HG03575 (cell line): ENCODE measurements at regions not wholly inside any gene's neighbourhood (a gene's known extent, or its start where the extent isn't known, plus 50 kb on each side); places are given as distances from the start of the nearest gene placed in this dataset.
"Not testable (repeated sequence)": the region's sequence is repeated elsewhere in the genome, so short reads cannot be mapped to it uniquely, and the experiment has no call there.

Experiments used
- ATAC-seq: cut with Tn5 transposase; IDR thresholded peaks from one replicate; pipeline ENCODE4 v1.9.1; 2021; ENCODE audit not compliant: unreplicated experiment, insufficient number of reproducible peaks, low FRiP score; ENCODE audit errors: extremely low read depth

- no peak for ATAC-seq
Measured at GRCh38 chr7:66413379-66414114, 208.4 kb downstream of the TPST1 start.

- ATAC-seq: no peak
Measured at GRCh38 chr7:66415659-66416265, 210.6 kb downstream of the TPST1 start.

GRCh38 chr7:66418537-66418936, 210.1 kb upstream of the KCTD7 start:
- no peak for ATAC-seq

GRCh38 chr7:66419210-66419609, 209.5 kb upstream of the KCTD7 start:
- no peak for ATAC-seq

GRCh38 chr7:66421830-66422475, 206.7 kb upstream of the KCTD7 start:
- no peak for ATAC-seq

GRCh38 chr7:66423729-66424128, 205.0 kb upstream of the KCTD7 start:
- no peak for ATAC-seq

- ATAC-seq: no peak
Measured at GRCh38 chr7:66426332-66426731, 202.3 kb upstream of the KCTD7 start.

- no peak for ATAC-seq
Measured at GRCh38 chr7:66426996-66427395, 201.7 kb upstream of the KCTD7 start.

- no peak for ATAC-seq
Measured at GRCh38 chr7:66427956-66428355, 200.7 kb upstream of the KCTD7 start.

- no peak for ATAC-seq
Measured at GRCh38 chr7:66429498-66430163, 199.1 kb upstream of the KCTD7 start.

- ATAC-seq: no peak
Measured at GRCh38 chr7:66430164-66430545, 198.5 kb upstream of the KCTD7 start.

GRCh38 chr7:66438703-66439405, 189.8 kb upstream of the KCTD7 start:
- not testable (repeated sequence) for ATAC-seq

GRCh38 chr7:66442385-66442784, 186.3 kb upstream of the KCTD7 start:
- no peak for ATAC-seq

- no peak for ATAC-seq
Measured at GRCh38 chr7:66443946-66444345, 184.7 kb upstream of the KCTD7 start.

- not testable (repeated sequence) for ATAC-seq
Measured at GRCh38 chr7:66447007-66447406, 181.7 kb upstream of the KCTD7 start.

GRCh38 chr7:66450814-66451213, 177.9 kb upstream of the KCTD7 start:
- ATAC-seq: not testable (repeated sequence)

GRCh38 chr7:66451713-66452112, 177.0 kb upstream of the KCTD7 start:
- ATAC-seq: not testable (repeated sequence)

GRCh38 chr7:66452165-66452564, 176.5 kb upstream of the KCTD7 start:
- ATAC-seq: no peak

- no peak for ATAC-seq
Measured at GRCh38 chr7:66453340-66453739, 175.3 kb upstream of the KCTD7 start.
